Stimulated activated naive B cell treated with anti-CD40 and anti-IgM and Interleukin-4, amounts not matched to agents 10 μg/mL and 1 μg/mL and 100 μg/mL, for 72 hours (primary cell): ENCODE measurements at regions not wholly inside any gene's neighbourhood (a gene's known extent, or its start where the extent isn't known, plus 50 kb on each side); places are given as distances from the start of the nearest gene placed in this dataset.

Source experiments
- ATAC-seq, 2 donors: fragments of 150-1000 bp; cut with Tn5 transposase; replicated peaks; 2 replicates each; pipeline ENCODE4 v1.10.0; 2021; ENCODE audit warnings: moderate library complexity in 1 of 2
- DNase-seq: peaks from one replicate; pipeline ENCODE4 v3.0.0; 2021
- H3K27ac Mint-ChIP-seq: one replicate; pipeline ENCODE4 v1.8.0; 2022; ENCODE audit warnings: mild to moderate bottlenecking, mixed read lengths
- H3K27me3 Mint-ChIP-seq, 2 donors: one replicate each; pipeline ENCODE4 v1.8.0; 2022; ENCODE audit warnings: mixed read lengths in 2 of 2
- H3K36me3 Mint-ChIP-seq, 2 donors: one replicate each; pipeline ENCODE4 v1.8.0; 2022; ENCODE audit warnings: mixed read lengths in 2 of 2, mild to moderate bottlenecking in 1 of 2
- H3K4me1 Mint-ChIP-seq, 2 donors: one replicate each; pipeline ENCODE4 v1.8.0; 2022; ENCODE audit warnings: mixed read lengths in 2 of 2, mild to moderate bottlenecking in 1 of 2
- H3K4me3 Mint-ChIP-seq, 2 donors: one replicate each; pipeline ENCODE4 v1.8.0; 2022; ENCODE audit warnings: mild to moderate bottlenecking in 2 of 2, mixed read lengths in 2 of 2, moderate library complexity in 1 of 2
- H3K9me3 Mint-ChIP-seq, 2 donors: one replicate each; pipeline ENCODE4 v1.8.0; 2022; ENCODE audit warnings: mixed read lengths in 2 of 2, mild to moderate bottlenecking in 1 of 2

DNA sequence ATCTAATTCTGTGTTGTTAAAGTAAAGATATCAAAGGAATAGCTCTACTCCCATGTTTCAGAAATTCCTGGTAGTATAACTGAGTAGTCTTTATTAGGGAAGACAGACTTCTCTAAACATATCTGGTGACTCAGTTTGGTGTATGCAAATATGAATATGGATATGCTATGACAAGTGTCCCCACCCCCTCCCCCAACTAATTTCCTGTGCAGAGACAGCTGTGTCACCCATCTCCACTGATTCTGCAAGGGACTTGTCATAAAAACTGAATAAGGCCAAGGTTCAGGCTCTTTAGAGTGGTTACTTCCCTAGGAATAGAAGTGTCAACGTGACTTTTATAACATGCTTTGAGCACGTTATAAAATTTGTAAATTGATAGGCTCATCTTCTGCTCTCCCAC is 429.1 kb downstream of the DAD1 start:
- no peaks in the 10 kb centered on the region for H3K36me3 Mint-ChIP-seq
- peaks cover 14 to 36% of the 10 kb centered on the region in 2 donors for H3K27me3 Mint-ChIP-seq
- no peak overlapping the region for H3K4me3 Mint-ChIP-seq
- H3K27ac Mint-ChIP-seq = no peak overlapping the region
- H3K9me3 Mint-ChIP-seq = no peaks in the 10 kb centered on the region
- DNase-seq (no peak), ATAC-seq (peak in 1 of 2 donors; percentile 29)
- H3K4me1 Mint-ChIP-seq = peaks cover 5 to 7% of the 10 kb centered on the region in 2 donors

DNA sequence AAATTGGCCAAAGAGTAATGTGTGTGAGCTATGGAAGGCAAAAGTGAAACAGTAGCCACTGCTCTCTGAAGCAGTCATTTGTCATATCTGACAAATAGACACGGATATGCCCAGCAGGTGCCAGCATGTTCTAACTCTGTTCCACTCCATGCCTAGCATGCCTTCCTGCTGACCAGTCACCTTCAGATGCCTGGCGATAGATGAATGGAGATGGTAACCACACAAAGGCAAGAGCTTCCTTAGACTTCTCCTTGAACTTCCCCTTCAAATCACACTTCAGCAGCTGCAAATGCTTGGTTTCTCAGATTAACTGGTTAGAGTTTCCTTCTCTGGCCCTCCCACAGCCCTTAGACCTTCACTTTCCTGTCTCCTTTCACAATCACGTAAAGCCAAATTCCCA is 429.9 kb downstream of the DAD1 start:
- Mint-ChIP-seq H3K36me3 (no peaks in the 10 kb centered on the region), H3K27me3 (peaks cover 8 to 35% of the 10 kb centered on the region in 2 donors), H3K4me3 (no peak overlapping the region), H3K9me3 (no peaks in the 10 kb centered on the region), H3K27ac (no peak overlapping the region), H3K4me1 (peaks cover 5 to 7% of the 10 kb centered on the region in 2 donors)
- DNase-seq (no peak), ATAC-seq (peak; percentile 34 to 38)

GRCh38 chr14:22158560-22158959 is 430.5 kb downstream of the DAD1 start:
- no peaks in the 10 kb centered on the region for H3K9me3 Mint-ChIP-seq
- no peak for DNase-seq
- no peak overlapping the region for H3K4me3 Mint-ChIP-seq
- no peak overlapping the region for H3K27ac Mint-ChIP-seq
- no peak for ATAC-seq
- peaks cover 8 to 36% of the 10 kb centered on the region in 2 donors for H3K27me3 Mint-ChIP-seq
- H3K36me3 Mint-ChIP-seq = no peaks in the 10 kb centered on the region
- H3K4me1 Mint-ChIP-seq = peaks cover 5 to 7% of the 10 kb centered on the region in 2 donors

GRCh38 chr14:22155571-22155970 is 433.5 kb downstream of the DAD1 start:
- Mint-ChIP-seq H3K4me3 (no peak overlapping the region), H3K27me3 (peaks cover 20 to 45% of the 10 kb centered on the region in 2 donors), H3K27ac (no peak overlapping the region), H3K4me1 (peaks cover 5 to 7% of the 10 kb centered on the region in 2 donors), H3K9me3 (peaks cover 3 to 9% of the 10 kb centered on the region in 2 donors), H3K36me3 (peaks cover 3 to 4% of the 10 kb centered on the region in 2 donors)
- DNase-seq = no peak
- no peak for ATAC-seq

GRCh38 chr14:22152903-22153302 is 436.1 kb downstream of the DAD1 start:
- no peak overlapping the region for H3K4me3 Mint-ChIP-seq
- H3K27me3 Mint-ChIP-seq = peaks cover 35 to 52% of the 10 kb centered on the region in 2 donors

GRCh38 chr14:22152161-22152870 is 436.7 kb downstream of the DAD1 start:
- H3K27ac Mint-ChIP-seq = no peak overlapping the region
- peaks cover 3 to 9% of the 10 kb centered on the region in 2 donors for H3K9me3 Mint-ChIP-seq

More at GRCh38 chr14:22152903-22153302, 436.1 kb downstream of the DAD1 start:
- DNase-seq (no peak), ATAC-seq (no peak)
- no peaks in the 10 kb centered on the region for H3K4me1 Mint-ChIP-seq
- peaks cover 3 to 4% of the 10 kb centered on the region in 2 donors for H3K36me3 Mint-ChIP-seq
- peaks cover 3 to 9% of the 10 kb centered on the region in 2 donors for H3K9me3 Mint-ChIP-seq
- no peak overlapping the region for H3K27ac Mint-ChIP-seq

DNA sequence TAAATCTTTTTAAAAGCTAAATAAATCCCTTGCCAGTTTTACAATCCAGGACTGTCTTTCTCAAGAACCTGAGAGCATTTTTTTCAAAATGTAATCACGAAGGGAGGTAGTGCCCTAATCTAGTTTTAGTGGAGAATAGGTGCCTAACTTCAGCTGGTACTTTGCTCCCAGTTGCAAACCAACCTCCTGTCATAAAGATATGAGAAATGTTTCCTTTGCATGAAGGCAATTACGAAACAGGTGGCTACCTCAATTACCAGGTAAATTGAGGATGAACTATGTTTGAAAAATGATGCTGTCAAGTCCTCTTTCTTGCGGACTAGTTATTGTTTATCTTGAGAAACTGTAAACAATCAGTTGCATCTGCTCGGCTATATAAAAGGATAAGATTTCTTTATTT is 437.9 kb downstream of the DAD1 start:
- H3K9me3 Mint-ChIP-seq = peaks cover 3 to 9% of the 10 kb centered on the region in 2 donors
- no peak for DNase-seq
- peaks cover 3 to 4% of the 10 kb centered on the region in 2 donors for H3K36me3 Mint-ChIP-seq
- H3K4me1 Mint-ChIP-seq = no peaks in the 10 kb centered on the region
- ATAC-seq = no peak
- H3K27me3 Mint-ChIP-seq = peaks cover 40 to 59% of the 10 kb centered on the region in 2 donors
- no peak overlapping the region for H3K27ac Mint-ChIP-seq
- H3K4me3 Mint-ChIP-seq = no peak overlapping the region

More at GRCh38 chr14:22152161-22152870, 436.7 kb downstream of the DAD1 start:
- peaks cover 3 to 4% of the 10 kb centered on the region in 2 donors for H3K36me3 Mint-ChIP-seq
- no peak overlapping the region for H3K4me3 Mint-ChIP-seq
- peaks cover 41 to 58% of the 10 kb centered on the region in 2 donors for H3K27me3 Mint-ChIP-seq
- DNase-seq (no peak), ATAC-seq (no peak)
- H3K4me1 Mint-ChIP-seq = no peaks in the 10 kb centered on the region

DNA sequence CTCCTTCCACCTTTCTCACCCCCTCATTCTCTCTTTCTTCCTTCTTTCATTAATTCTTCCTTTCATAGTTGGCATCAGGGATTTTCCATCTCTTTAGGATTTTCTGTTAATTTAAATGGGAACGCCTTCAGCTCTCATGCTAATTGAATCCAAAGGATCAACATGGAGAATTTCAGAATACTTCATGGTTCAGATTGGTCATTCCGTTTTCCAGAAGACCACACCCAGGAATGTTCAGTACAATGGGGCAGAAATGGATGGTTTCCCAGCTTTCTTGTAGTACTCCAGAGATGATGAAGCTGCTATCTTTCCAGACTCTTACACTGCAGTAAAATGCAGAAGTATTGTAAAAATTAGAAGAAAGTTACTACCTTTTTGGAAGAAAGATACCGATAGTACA is 440.0 kb downstream of the DAD1 start:
- no peak overlapping the region for H3K4me3 Mint-ChIP-seq
- no peak for DNase-seq
- H3K27ac Mint-ChIP-seq = no peak overlapping the region
- H3K9me3 Mint-ChIP-seq = peaks cover 3 to 9% of the 10 kb centered on the region in 2 donors
- ATAC-seq = no peak
- H3K36me3 Mint-ChIP-seq = peaks cover 3 to 4% of the 10 kb centered on the region in 2 donors
- H3K4me1 Mint-ChIP-seq = no peaks in the 10 kb centered on the region
- H3K27me3 Mint-ChIP-seq = peaks cover 40 to 51% of the 10 kb centered on the region in 2 donors

GRCh38 chr14:22147716-22148115 is 441.3 kb downstream of the DAD1 start:
- H3K27ac Mint-ChIP-seq = no peak overlapping the region
- ATAC-seq (no peak), DNase-seq (no peak)
- no peaks in the 10 kb centered on the region for H3K4me1 Mint-ChIP-seq
- H3K9me3 Mint-ChIP-seq = peaks cover 3 to 9% of the 10 kb centered on the region in 2 donors
- H3K4me3 Mint-ChIP-seq = no peak overlapping the region
- peaks cover 35 to 41% of the 10 kb centered on the region in 2 donors for H3K27me3 Mint-ChIP-seq
- H3K36me3 Mint-ChIP-seq = peaks cover 3 to 4% of the 10 kb centered on the region in 2 donors

- H3K4me3 Mint-ChIP-seq = no peak overlapping the region
- ATAC-seq (no peak), DNase-seq (no peak)
- no peaks in the 10 kb centered on the region for H3K4me1 Mint-ChIP-seq
- no peaks in the 10 kb centered on the region for H3K36me3 Mint-ChIP-seq
- H3K9me3 Mint-ChIP-seq = no peaks in the 10 kb centered on the region
- H3K27ac Mint-ChIP-seq = no peak overlapping the region
- H3K27me3 Mint-ChIP-seq = peaks cover 27 to 39% of the 10 kb centered on the region in 2 donors
Observed at GRCh38 chr14:22143363-22143762, 445.7 kb downstream of the DAD1 start.

DNA sequence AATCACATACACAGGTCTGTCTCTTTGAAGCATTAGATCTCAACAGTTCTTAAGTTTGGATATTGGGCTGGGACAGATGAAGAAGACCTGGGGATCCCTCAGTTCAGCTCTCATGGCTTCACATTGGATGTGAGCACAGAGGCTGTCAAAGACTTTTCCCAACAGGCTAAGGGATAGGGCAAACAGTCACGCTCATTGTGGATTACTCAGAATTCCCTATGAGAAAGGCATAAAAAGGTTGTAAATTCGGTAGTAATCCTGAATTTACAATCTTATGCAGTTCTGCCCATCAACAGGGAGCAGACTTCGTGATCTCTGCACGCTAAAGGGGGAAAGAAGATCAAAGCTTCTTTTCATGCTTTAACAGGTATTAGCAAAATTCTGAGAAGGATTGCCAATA is 448.4 kb downstream of the DAD1 start:
- no peak for DNase-seq
- ATAC-seq = no peak
- H3K9me3 Mint-ChIP-seq = peaks cover 0 to 2% of the 10 kb centered on the region in 2 donors
- H3K36me3 Mint-ChIP-seq = no peaks in the 10 kb centered on the region
- no peak overlapping the region for H3K27ac Mint-ChIP-seq
- H3K4me3 Mint-ChIP-seq = no peak overlapping the region
- H3K27me3 Mint-ChIP-seq = peaks cover 16 to 26% of the 10 kb centered on the region in 2 donors
- no peaks in the 10 kb centered on the region for H3K4me1 Mint-ChIP-seq

- Mint-ChIP-seq H3K4me1 (no peaks in the 10 kb centered on the region), H3K36me3 (peaks cover 0 to 5% of the 10 kb centered on the region in 2 donors), H3K4me3 (no peak overlapping the region), H3K27ac (no peak overlapping the region), H3K27me3 (peaks cover 30 to 52% of the 10 kb centered on the region in 2 donors), H3K9me3 (peaks cover 2 to 4% of the 10 kb centered on the region in 2 donors)
- ATAC-seq (no peak), DNase-seq (no peak)
Observed at GRCh38 chr14:22131749-22132476, 457.1 kb downstream of the DAD1 start.

- Mint-ChIP-seq H3K27me3 (peaks cover 13 to 18% of the 10 kb centered on the region in 2 donors), H3K4me1 (peaks cover 7 to 12% of the 10 kb centered on the region in 2 donors), H3K36me3 (no peaks in the 10 kb centered on the region), H3K4me3 (no peak overlapping the region), H3K27ac (no peak overlapping the region), H3K9me3 (peaks cover 2 to 3% of the 10 kb centered on the region in 2 donors)
- DNase-seq (no peak), ATAC-seq (no peak)
Observed at GRCh38 chr14:22124073-22124613, 450.5 kb upstream of the OR4E1 start.

DNA sequence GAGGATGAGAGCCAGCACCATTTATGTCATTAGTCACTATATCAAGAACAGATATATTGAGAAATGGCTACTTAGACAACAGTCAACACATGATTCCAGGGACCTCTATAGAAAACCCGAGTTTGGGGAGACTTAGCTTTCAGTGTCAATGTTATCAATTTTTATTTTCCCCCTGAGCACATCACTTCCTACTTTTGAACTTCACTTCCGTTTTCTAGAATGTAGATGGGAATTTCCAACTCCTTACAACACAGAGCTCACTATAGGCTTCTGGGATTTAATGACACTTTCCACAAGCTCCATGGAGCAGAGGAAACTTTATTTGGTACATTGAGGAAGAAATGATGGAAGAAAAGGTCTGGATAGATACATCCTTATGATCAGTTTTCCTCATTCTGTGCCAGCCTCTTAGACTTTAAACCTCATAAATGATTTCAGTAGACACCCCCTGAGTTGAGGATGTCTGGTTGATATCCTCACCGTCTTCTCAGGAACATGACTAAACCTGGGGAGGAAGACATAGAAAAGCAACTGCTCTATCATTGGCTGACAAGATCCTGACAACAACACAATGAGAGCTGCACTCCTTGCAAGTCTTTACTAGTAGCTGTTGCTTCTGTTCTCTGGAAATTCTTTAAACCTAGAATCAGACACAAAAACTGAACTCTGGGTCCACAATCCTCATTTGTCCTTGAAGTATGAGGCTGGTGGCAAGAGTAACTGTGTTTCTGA is 449.4 kb upstream of the OR4E1 start:
- DNase-seq (no peak), ATAC-seq (peak; percentile 23)
- Mint-ChIP-seq H3K27me3 (peaks cover 15 to 17% of the 10 kb centered on the region in 2 donors), H3K4me3 (no peak overlapping the region), H3K36me3 (no peaks in the 10 kb centered on the region), H3K9me3 (peaks cover 3 to 6% of the 10 kb centered on the region in 2 donors), H3K27ac (no peak overlapping the region), H3K4me1 (peaks cover 7 to 12% of the 10 kb centered on the region in 2 donors)
